ENCODE measurements at regions not wholly inside any gene's neighbourhood (a gene's known extent, or its start where the extent isn't known, plus 50 kb on each side); places are given as distances from the start of the nearest gene placed in this dataset.

DNA sequence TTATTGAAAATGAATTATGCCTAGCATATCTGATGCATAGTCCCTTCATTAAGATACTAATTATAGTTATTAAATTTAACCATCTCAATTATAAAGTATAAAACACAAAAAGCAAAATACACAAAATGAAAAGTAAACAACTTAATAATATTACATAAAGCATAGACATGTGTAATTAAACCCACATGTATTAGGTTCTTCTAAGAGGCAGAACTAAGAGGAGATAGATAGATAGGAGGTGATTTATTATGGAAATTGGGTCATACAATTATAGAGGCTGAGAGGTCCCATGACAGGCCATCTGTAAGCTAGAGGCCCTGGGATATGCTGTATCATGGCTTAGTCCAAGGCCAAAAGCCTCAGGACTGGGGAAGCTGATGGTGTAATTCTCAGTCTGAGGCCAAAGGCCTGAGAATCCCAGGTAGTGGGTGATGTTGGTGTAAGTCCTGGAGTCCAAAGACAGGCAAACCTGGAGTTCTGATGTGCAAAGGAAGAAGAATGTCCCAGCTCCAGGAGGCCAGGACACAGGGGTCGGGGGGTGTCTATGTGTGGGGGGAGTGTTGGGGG lies 953.3 kb downstream of the TRHDE start:
- TF ChIP-seq, protein P1, sequence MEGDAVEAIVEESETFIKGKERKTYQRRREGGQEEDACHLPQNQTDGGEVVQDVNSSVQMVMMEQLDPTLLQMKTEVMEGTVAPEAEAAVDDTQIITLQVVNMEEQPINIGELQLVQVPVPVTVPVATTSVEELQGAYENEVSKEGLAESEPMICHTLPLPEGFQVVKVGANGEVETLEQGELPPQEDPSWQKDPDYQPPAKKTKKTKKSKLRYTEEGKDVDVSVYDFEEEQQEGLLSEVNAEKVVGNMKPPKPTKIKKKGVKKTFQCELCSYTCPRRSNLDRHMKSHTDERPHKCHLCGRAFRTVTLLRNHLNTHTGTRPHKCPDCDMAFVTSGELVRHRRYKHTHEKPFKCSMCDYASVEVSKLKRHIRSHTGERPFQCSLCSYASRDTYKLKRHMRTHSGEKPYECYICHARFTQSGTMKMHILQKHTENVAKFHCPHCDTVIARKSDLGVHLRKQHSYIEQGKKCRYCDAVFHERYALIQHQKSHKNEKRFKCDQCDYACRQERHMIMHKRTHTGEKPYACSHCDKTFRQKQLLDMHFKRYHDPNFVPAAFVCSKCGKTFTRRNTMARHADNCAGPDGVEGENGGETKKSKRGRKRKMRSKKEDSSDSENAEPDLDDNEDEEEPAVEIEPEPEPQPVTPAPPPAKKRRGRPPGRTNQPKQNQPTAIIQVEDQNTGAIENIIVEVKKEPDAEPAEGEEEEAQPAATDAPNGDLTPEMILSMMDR (conservative IDR thresholded peaks at IDR 0.05 in 1 of 2, IDR thresholded peaks at IDR 0.05 in 1 of 2; ENCODE audit: extremely low read depth in 1 of 2, insufficient read depth in 1 of 2, low read depth in 1 of 2, low read length in 2 of 2), result no peak
- TF ChIP-seq EZH2 (IDR thresholded peaks at IDR 0.05; ENCODE audit: borderline replicate concordance, low read length), result no peak
